ENCODE measurements at regions not wholly inside any gene's neighbourhood (a gene's known extent, or its start where the extent isn't known, plus 50 kb on each side); places are given as distances from the start of the nearest gene placed in this dataset.

- no peak for TF ChIP-seq JUND (IDR thresholded peaks at IDR 0.05; ENCODE audit: low read depth)
- no peak for DNase-seq (ENCODE audit: low read depth in 1 of 2, low spot score in 1 of 2)
- in situ Hi-C loops (cut with HindIII; ENCODE audit: low pct_unique_long_range_greater_than_20kb, low sequenced_read_pairs): no loop called here
Measured at GRCh38 chr18:60319129-60319528, 53.4 kb downstream of the MC4R start.

GRCh38 chr18:60311676-60312360 lies 60.8 kb downstream of the MC4R start:
- DNase-seq (ENCODE audit: low read depth in 1 of 2, low spot score in 1 of 2): no peak
- in situ Hi-C loops (cut with HindIII; ENCODE audit: low pct_unique_long_range_greater_than_20kb, low sequenced_read_pairs): no loop called here
- no peak for TF ChIP-seq JUND (IDR thresholded peaks at IDR 0.05; ENCODE audit: low read depth)

GRCh38 chr18:60295674-60296073 lies 76.9 kb downstream of the MC4R start:
- no peak for TF ChIP-seq JUND (IDR thresholded peaks at IDR 0.05; ENCODE audit: low read depth)
- DNase-seq (ENCODE audit: low read depth in 1 of 2, low spot score in 1 of 2): no peak
- in situ Hi-C loops (cut with HindIII; ENCODE audit: low pct_unique_long_range_greater_than_20kb, low sequenced_read_pairs): no loop called here

- no peak for TF ChIP-seq JUND (IDR thresholded peaks at IDR 0.05; ENCODE audit: low read depth)
- in situ Hi-C loops (cut with HindIII; ENCODE audit: low pct_unique_long_range_greater_than_20kb, low sequenced_read_pairs): no loop called here
- no peak for DNase-seq (ENCODE audit: low read depth in 1 of 2, low spot score in 1 of 2)
Measured at GRCh38 chr18:60292186-60292585, 80.4 kb downstream of the MC4R start.

GRCh38 chr18:60279391-60279790 lies 93.2 kb downstream of the MC4R start:
- in situ Hi-C loops (cut with HindIII; ENCODE audit: low pct_unique_long_range_greater_than_20kb, low sequenced_read_pairs): no loop called here
- no peak for TF ChIP-seq JUND (IDR thresholded peaks at IDR 0.05; ENCODE audit: low read depth)
- DNase-seq (ENCODE audit: low read depth in 1 of 2, low spot score in 1 of 2): no peak

- DNase-seq (ENCODE audit: low read depth in 1 of 2, low spot score in 1 of 2): no peak
- no peak for TF ChIP-seq JUND (IDR thresholded peaks at IDR 0.05; ENCODE audit: low read depth)
- in situ Hi-C loops (cut with HindIII; ENCODE audit: low pct_unique_long_range_greater_than_20kb, low sequenced_read_pairs): no loop called here
Measured at GRCh38 chr18:60277855-60278480, 94.6 kb downstream of the MC4R start.

GRCh38 chr18:60267391-60268058 lies 105.0 kb downstream of the MC4R start:
- in situ Hi-C loops (cut with HindIII; ENCODE audit: low pct_unique_long_range_greater_than_20kb, low sequenced_read_pairs): no loop called here
- no peak for TF ChIP-seq JUND (IDR thresholded peaks at IDR 0.05; ENCODE audit: low read depth)

GRCh38 chr18:60266558-60266957 lies 106.0 kb downstream of the MC4R start:
- no peak for TF ChIP-seq JUND (IDR thresholded peaks at IDR 0.05; ENCODE audit: low read depth)
- in situ Hi-C loops (cut with HindIII; ENCODE audit: low pct_unique_long_range_greater_than_20kb, low sequenced_read_pairs): no loop called here
- DNase-seq (ENCODE audit: low read depth in 1 of 2, low spot score in 1 of 2): no peak

More at GRCh38 chr18:60267391-60268058, 105.0 kb downstream of the MC4R start:
- DNase-seq (ENCODE audit: low read depth in 1 of 2, low spot score in 1 of 2): no peak

GRCh38 chr18:60259052-60259681 lies 113.4 kb downstream of the MC4R start:
- no peak for TF ChIP-seq JUND (IDR thresholded peaks at IDR 0.05; ENCODE audit: low read depth)
- DNase-seq (ENCODE audit: low read depth in 1 of 2, low spot score in 1 of 2): no peak
- in situ Hi-C loops (cut with HindIII; ENCODE audit: low pct_unique_long_range_greater_than_20kb, low sequenced_read_pairs): no loop called here

- TF ChIP-seq JUND (IDR thresholded peaks at IDR 0.05; ENCODE audit: low read depth): no peak
- in situ Hi-C loops (cut with HindIII; ENCODE audit: low pct_unique_long_range_greater_than_20kb, low sequenced_read_pairs): no loop called here
- no peak for DNase-seq (ENCODE audit: low read depth in 1 of 2, low spot score in 1 of 2)
Measured at GRCh38 chr18:60249388-60249787, 123.2 kb downstream of the MC4R start.

- in situ Hi-C loops (cut with HindIII; ENCODE audit: low pct_unique_long_range_greater_than_20kb, low sequenced_read_pairs): no loop called here
- no peak for TF ChIP-seq JUND (IDR thresholded peaks at IDR 0.05; ENCODE audit: low read depth)
- no peak for DNase-seq (ENCODE audit: low read depth in 1 of 2, low spot score in 1 of 2)
Measured at GRCh38 chr18:60248336-60249330, 123.9 kb downstream of the MC4R start.

- in situ Hi-C loops (cut with HindIII; ENCODE audit: low pct_unique_long_range_greater_than_20kb, low sequenced_read_pairs): no loop called here
- TF ChIP-seq JUND (IDR thresholded peaks at IDR 0.05; ENCODE audit: low read depth): no peak
- DNase-seq (ENCODE audit: low read depth in 1 of 2, low spot score in 1 of 2): no peak
Measured at GRCh38 chr18:60247103-60247502, 125.5 kb downstream of the MC4R start.
